SK-N-SH treated with all-trans-retinoic acid at 6 μM for 48 hours (cell line): ENCODE measurements at regions not wholly inside any gene's neighbourhood (a gene's known extent, or its start where the extent isn't known, plus 50 kb on each side); places are given as distances from the start of the nearest gene placed in this dataset.

Experiments
- ATAC-seq: fragments of 200-7000 bp; cut with Tn5 transposase; 3 replicates; pipeline ENCODE4 v1.9.1; 2020; ENCODE audit warnings: mild to moderate bottlenecking, moderate library complexity
- ARNTL ChIP-seq: fragments of 450-650 bp; formaldehyde crosslinking; IDR thresholded peaks from 2 replicates; pipeline ENCODE4 v1.5.0; 2020; ENCODE audit warnings: low read depth, mild to moderate bottlenecking, moderate library complexity, borderline replicate concordance
- BACH2 ChIP-seq: fragments of 250-450 bp; sonication (Bioruptor Pico); IDR thresholded peaks from 2 replicates; pipeline ENCODE4 v1.9.0; 2021; ENCODE audit warnings: mild to moderate bottlenecking, borderline replicate concordance
- CSRNP3 ChIP-seq: fragments of 250-450 bp; sonication (Bioruptor Pico); IDR thresholded peaks from 2 replicates; pipeline ENCODE4 v1.5.1; 2021; ENCODE audit warnings: mild to moderate bottlenecking, moderate library complexity
- ESRRG ChIP-seq: fragments of 250-450 bp; sonication (Bioruptor Pico); IDR thresholded peaks from 2 replicates; pipeline ENCODE4 v1.6.1; 2021; ENCODE audit warnings: mild to moderate bottlenecking
- GLIS3 ChIP-seq: fragments of 250-450 bp; sonication (Bioruptor Pico); IDR thresholded peaks from 2 replicates; pipeline ENCODE4 v1.5.0; 2020; ENCODE audit warnings: mild to moderate bottlenecking, moderate library complexity
- ISL1 ChIP-seq: fragments of 250-450 bp; sonication (Bioruptor Pico); IDR thresholded peaks from 2 replicates; pipeline ENCODE4 v2.1.2; 2022; ENCODE audit warnings: mild to moderate bottlenecking, moderate library complexity
- OSR1 ChIP-seq: fragments of 250-450 bp; sonication (Bioruptor Pico); IDR thresholded peaks from 2 replicates; pipeline ENCODE4 v1.8.0; 2022; ENCODE audit warnings: moderate library complexity, mild to moderate bottlenecking, inconsistent platforms
- PATZ1 ChIP-seq: fragments of 250-450 bp; sonication (Bioruptor Pico); IDR thresholded peaks from 2 replicates; pipeline ENCODE4 v1.8.0; 2020; ENCODE audit warnings: mild to moderate bottlenecking, moderate library complexity, borderline replicate concordance
- PPARA ChIP-seq: fragments of 250-450 bp; sonication (Bioruptor Pico); IDR thresholded peaks from 2 replicates; pipeline ENCODE4 v1.5.0; 2020; ENCODE audit warnings: mild to moderate bottlenecking, borderline replicate concordance
- RARB ChIP-seq: fragments of 250-450 bp; sonication (Bioruptor Pico); IDR thresholded peaks from 2 replicates; pipeline ENCODE4 v1.8.0; 2021; ENCODE audit warnings: mild to moderate bottlenecking, moderate library complexity
- SNAI2 ChIP-seq: fragments of 250-450 bp; sonication (Bioruptor Pico); IDR thresholded peaks from 2 replicates; pipeline ENCODE4 v1.5.0; 2020; ENCODE audit warnings: mild to moderate bottlenecking, moderate library complexity
- TCF4 ChIP-seq: fragments of 250-450 bp; sonication (Bioruptor Pico); IDR thresholded peaks from 2 replicates; pipeline ENCODE4 v1.8.0; 2021; ENCODE audit warnings: mild to moderate bottlenecking, moderate library complexity, borderline replicate concordance
- TOX ChIP-seq: fragments of 250-450 bp; sonication (Bioruptor Pico); IDR thresholded peaks from 2 replicates; pipeline ENCODE4 v1.8.0; 2021; ENCODE audit warnings: mild to moderate bottlenecking, moderate library complexity, borderline replicate concordance
- TSHZ2 ChIP-seq: fragments of 250-450 bp; sonication (Bioruptor Pico); IDR thresholded peaks from 2 replicates; pipeline ENCODE4 v1.5.0; 2020; ENCODE audit warnings: mild to moderate bottlenecking, moderate library complexity
- ZFP3 ChIP-seq: fragments of 250-450 bp; sonication (Bioruptor Pico); IDR thresholded peaks from 2 replicates; pipeline ENCODE4 v1.5.0; 2020; ENCODE audit warnings: mild to moderate bottlenecking, moderate library complexity
- ZFP30 ChIP-seq: fragments of 450-650 bp; formaldehyde crosslinking; IDR thresholded peaks from 2 replicates; pipeline ENCODE4 v1.5.0; 2022; ENCODE audit warnings: mild to moderate bottlenecking, moderate library complexity
- ZNF565 ChIP-seq: fragments of 450-650 bp; formaldehyde crosslinking; conservative IDR thresholded peaks from 2 replicates; pipeline ENCODE4 v1.5.0; 2020; ENCODE audit warnings: low read depth, mild to moderate bottlenecking, moderate library complexity
- ZNF8 ChIP-seq: fragments of 450-650 bp; formaldehyde crosslinking; IDR thresholded peaks from 2 replicates; pipeline ENCODE4 v1.5.0; 2020; ENCODE audit warnings: mild to moderate bottlenecking, moderate library complexity
- TF ChIP-seq, protein P1 (sequence below): fragments of 250-450 bp; sonication (Bioruptor Pico); IDR thresholded peaks from 2 replicates; pipeline ENCODE4 v1.5.1; 2020; ENCODE audit warnings: low read depth, mild to moderate bottlenecking, moderate library complexity
- TF ChIP-seq, protein P2 (sequence below): fragments of 250-450 bp; sonication (Bioruptor Pico); IDR thresholded peaks from 2 replicates; pipeline ENCODE4 v1.8.0; 2021; ENCODE audit warnings: low read depth, mild to moderate bottlenecking, moderate library complexity, borderline replicate concordance

GRCh38 chr6:169158691-169159090, 95.0 kb downstream of the THBS2 start:
- ATAC-seq = peak; percentile 52
- no peak for TF ChIP-seq ZNF565 (CRISPR knock-in tag)

GRCh38 chr6:169158174-169158573, 95.5 kb downstream of the THBS2 start:
- TF ChIP-seq ZFP3 (CRISPR knock-in tag) (no peak), BACH2 (CRISPR knock-in tag) (no peak), SNAI2 (CRISPR knock-in tag) (no peak), ZNF8 (CRISPR knock-in tag) (no peak)
- peak; percentile 56 for ATAC-seq

DNA sequence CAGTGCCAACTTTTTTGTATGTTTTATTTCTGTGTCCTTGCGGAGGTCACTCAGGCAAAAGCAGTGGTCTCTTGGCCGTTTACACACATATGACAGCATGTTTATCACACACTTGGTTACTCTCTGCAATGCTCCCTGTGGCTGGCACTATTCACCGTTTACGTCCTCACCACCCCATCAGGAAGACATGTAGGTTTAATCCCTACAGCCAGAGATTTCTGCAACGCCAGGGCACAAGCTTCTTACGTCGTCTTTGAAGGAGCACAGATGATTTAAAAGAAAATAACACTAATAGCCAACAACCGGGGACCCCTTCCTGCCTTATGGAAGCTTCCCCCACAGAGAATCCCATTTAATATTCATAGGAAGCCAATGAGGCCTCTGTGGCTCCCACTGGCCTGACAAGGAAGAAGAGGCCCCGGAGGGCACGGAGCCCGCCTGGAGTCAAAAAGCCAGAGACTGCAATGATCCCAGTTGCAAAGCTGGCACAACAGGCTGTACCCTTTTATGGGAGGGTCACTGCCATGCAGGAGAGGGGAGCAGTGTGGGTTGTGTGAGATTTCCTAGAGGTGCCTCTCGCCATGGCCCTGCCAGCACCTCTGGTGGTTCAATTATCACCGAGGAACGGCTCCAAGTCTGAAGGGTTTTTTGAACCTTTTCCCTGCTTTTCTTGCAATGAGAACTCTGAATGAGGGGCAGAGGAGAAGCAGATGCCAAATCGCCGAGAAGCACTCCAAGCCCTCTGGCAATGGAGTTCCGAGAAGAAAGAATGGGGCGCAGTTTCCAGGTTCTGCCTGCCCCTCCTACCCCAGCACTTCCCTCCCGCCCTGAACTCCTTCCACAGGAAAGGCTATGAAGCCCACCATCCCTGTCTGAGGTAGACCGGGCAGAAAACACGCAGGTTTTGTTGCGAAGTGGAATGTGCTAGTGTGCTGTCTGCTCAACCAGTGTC, 96.2 kb downstream of the THBS2 start:
- no peak; the same call in 2 of the 3 replicates for ATAC-seq
- TF ChIP-seq RARB (CRISPR knock-in tag) (no peak), TOX (no peak), ZNF565 (CRISPR knock-in tag) (no peak), GLIS3 (no peak), ZNF8 (CRISPR knock-in tag) (no peak), PATZ1 (no peak), SNAI2 (CRISPR knock-in tag) (no peak), ESRRG (CRISPR knock-in tag) (no peak), ZFP30 (CRISPR knock-in tag) (no peak), TSHZ2 (CRISPR knock-in tag) (no peak), CSRNP3 (CRISPR knock-in tag) (no peak)

- ATAC-seq = no peak
- no peak for TF ChIP-seq TCF4 (CRISPR knock-in tag)
- TF ChIP-seq ZNF8 (CRISPR knock-in tag) = no peak
- TF ChIP-seq, protein P1, sequence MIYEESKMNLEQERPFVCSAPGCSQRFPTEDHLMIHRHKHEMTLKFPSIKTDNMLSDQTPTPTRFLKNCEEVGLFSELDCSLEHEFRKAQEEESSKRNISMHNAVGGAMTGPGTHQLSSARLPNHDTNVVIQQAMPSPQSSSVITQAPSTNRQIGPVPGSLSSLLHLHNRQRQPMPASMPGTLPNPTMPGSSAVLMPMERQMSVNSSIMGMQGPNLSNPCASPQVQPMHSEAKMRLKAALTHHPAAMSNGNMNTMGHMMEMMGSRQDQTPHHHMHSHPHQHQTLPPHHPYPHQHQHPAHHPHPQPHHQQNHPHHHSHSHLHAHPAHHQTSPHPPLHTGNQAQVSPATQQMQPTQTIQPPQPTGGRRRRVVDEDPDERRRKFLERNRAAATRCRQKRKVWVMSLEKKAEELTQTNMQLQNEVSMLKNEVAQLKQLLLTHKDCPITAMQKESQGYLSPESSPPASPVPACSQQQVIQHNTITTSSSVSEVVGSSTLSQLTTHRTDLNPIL (CRISPR knock-in tag) = no peak
- TF ChIP-seq PPARA (CRISPR knock-in tag) = no peak
- TF ChIP-seq ESRRG (CRISPR knock-in tag) = no peak
- TF ChIP-seq ZFP3 (CRISPR knock-in tag) = no peak
- TF ChIP-seq, protein P2, sequence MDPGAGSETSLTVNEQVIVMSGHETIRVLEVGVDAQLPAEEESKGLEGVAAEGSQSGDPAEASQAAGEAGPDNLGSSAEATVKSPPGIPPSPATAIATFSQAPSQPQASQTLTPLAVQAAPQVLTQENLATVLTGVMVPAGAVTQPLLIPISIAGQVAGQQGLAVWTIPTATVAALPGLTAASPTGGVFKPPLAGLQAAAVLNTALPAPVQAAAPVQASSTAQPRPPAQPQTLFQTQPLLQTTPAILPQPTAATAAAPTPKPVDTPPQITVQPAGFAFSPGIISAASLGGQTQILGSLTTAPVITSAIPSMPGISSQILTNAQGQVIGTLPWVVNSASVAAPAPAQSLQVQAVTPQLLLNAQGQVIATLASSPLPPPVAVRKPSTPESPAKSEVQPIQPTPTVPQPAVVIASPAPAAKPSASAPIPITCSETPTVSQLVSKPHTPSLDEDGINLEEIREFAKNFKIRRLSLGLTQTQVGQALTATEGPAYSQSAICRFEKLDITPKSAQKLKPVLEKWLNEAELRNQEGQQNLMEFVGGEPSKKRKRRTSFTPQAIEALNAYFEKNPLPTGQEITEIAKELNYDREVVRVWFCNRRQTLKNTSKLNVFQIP = no peak
- no peak for TF ChIP-seq GLIS3
- no peak for TF ChIP-seq ZFP30 (CRISPR knock-in tag)
- TF ChIP-seq CSRNP3 (CRISPR knock-in tag) = no peak
- TF ChIP-seq TSHZ2 (CRISPR knock-in tag) = no peak
- no peak for TF ChIP-seq OSR1 (CRISPR knock-in tag)
- TF ChIP-seq SNAI2 (CRISPR knock-in tag) = no peak
- no peak for TF ChIP-seq BACH2 (CRISPR knock-in tag)
- no peak for TF ChIP-seq RARB (CRISPR knock-in tag)
- no peak for TF ChIP-seq ISL1 (CRISPR knock-in tag)
- no peak for TF ChIP-seq ARNTL (CRISPR knock-in tag)
Measured at GRCh38 chr6:169156793-169157147, 96.9 kb downstream of the THBS2 start.
